Pulmonary artery endothelial cell (primary cell): ENCODE measurements at regions not wholly inside any gene's neighbourhood (a gene's known extent, or its start where the extent isn't known, plus 50 kb on each side); places are given as distances from the start of the nearest gene placed in this dataset.

Source experiments
- DNase-seq: peaks from one replicate; pipeline ENCODE4 v3.0.0-alpha.2; 2011; ENCODE audit warnings: low read depth, low spot score

GRCh38 chr10:111435871-111436270 is 359.0 kb downstream of the ADRA2A start:
- DNase-seq, result no peak

- no peak for DNase-seq
These were observed 362.4 kb downstream of the ADRA2A start for GRCh38 chr10:111439034-111439842.

GRCh38 chr10:111440501-111440900 is 363.7 kb downstream of the ADRA2A start:
- no peak for DNase-seq

DNA sequence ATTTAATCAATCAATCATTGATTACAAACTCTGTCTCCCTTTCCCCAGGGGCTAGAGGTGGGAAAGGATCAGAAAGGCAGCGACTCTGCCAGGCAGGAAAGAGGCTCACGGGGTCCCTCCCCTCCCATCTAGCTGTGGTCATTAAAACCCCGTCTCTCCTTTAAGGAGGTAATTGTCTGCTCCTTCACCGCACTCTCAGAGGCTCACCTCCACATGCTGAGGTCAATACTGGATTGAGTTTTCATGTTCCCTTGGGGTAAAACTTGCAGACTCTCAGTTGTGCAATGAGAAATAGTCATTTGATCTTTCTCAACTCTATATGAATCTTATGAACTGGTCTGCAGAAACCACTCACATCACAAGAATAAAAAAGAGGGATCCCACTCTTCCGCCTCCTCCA is 368.8 kb downstream of the ADRA2A start:
- no peak for DNase-seq

DNA sequence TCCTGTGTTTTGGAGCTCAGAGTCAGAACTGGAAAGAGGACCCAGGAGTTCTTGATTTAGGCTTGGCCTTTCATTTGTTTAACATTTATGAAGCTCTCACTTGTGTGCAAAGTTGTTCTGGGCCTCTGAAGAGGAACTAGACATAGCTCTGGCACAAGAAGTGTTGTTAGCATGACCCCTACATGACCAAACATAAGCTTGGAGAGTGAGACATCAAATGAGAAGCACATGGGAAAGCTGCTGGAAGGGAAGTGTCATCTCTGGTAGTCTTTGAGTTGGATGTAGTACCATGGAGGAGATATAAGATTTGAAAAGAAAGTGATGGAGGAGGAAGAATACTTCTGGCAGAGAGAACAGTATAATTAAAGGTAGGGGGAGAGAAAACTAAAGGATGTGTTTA is 370.1 kb downstream of the ADRA2A start:
- no peak for DNase-seq

- no peak for DNase-seq
These were observed 375.3 kb downstream of the ADRA2A start for GRCh38 chr10:111452153-111452552.

DNA sequence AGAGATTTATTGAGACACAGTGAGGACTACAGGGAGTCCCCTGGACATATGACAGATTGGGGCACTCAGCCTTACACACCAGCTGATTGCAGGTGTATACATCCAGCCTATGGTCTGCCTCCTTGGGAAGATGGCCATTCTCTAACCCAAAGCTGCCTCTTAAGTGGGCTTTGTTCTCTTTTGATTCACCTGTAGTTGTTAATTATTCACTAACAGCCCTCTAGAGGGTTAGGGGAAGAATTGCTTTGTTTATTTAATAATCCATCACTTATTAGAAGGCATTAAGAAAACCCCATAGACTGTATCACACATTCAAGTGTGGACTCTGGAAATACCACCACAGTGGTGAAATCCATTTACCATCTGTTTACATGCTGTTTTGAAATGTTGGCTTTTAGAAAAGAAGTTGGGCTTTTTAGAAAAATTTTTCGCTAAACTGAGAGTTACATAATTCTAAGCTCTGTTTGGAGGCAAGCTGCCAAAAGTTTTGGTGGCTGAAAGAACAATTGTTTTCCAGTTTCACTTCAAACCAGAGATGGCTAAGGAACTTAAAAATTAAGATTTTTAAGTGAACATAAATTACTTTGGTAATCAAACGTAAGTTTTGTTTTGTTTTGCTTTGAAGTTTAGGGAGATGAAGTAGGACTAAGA is 379.1 kb downstream of the ADRA2A start:
- DNase-seq, result no peak

DNA sequence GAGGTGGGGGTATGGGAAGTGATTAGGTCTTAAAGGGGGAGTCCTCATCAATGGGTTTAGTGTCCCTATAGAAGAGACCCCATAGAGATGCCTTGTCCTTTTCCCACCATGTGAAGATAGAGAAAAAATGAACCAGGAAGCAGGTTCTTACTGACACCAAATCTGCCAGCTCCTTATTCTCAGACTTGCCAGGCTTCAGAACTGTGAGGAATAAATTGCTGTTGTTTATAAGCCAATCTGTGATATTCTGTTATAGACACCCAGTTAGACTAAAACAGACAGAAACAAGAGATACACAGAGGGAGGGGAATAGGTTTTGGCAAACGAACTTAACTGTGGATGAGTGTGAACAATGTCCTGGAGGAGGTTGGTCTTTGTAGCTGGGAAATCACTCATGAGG is 381.4 kb downstream of the ADRA2A start:
- no peak for DNase-seq

DNA sequence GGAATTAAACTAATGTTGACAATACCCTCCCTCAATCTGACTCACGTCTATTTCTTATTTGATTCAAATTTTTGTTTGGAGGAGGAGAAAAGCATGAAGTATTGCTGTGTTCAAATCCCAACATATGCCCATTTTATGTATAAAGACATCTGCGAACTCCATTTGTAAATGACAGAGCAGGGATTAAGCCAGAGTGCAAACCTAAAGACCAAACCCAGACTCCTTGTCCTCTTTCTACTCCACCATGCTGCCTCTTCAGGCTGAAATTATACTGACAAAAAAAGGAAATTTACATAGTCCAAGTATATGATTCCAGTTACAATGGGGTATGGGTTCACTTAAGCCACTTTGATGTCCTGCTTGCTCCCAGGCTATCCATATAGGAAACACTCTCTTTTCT is 383.1 kb downstream of the ADRA2A start:
- DNase-seq, result no peak

- no peak for DNase-seq
These were observed 395.6 kb downstream of the ADRA2A start for GRCh38 chr10:111472445-111472844.

DNA sequence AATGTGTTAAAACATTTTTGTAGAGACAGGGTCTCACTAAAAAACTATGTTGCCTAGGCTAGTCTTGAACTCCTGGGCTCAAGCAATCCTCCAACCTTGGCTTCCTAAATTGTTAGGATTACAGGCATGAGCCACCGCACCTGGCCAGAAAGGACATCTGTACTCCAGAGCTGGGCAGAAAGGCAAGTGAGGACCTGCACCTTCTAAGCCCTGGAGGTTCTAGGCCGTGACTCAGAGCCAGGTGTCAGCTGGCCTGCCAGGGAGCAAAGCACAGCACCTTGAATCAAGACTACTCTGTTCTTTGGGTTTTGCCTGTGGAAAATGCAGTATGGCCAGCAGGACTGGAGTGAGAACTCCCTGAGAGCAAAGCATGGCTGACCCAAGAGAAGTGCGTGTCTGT is 396.5 kb downstream of the ADRA2A start:
- DNase-seq, result no peak

GRCh38 chr10:111474786-111475185 is 398.0 kb downstream of the ADRA2A start:
- DNase-seq, result no peak

DNA sequence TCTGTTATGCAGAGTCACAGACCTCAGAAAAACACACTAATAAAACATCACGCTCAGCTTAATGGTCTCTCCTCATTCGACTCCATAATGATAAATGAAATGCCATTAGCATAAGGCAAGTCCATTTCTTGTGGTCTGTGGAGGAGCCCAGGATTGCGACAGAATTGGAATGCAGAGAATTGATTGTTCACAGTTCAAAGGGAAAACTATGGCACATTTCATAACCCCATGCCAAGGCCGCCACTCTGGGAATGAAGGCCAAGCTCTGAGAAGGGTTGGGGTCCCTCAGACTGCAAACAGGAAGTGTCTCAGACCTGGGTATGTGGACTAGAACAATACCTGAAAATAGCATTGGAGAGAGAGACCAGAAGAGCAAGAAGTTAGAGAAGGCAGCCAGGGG is 398.9 kb downstream of the ADRA2A start:
- DNase-seq, result no peak

GRCh38 chr10:111478651-111479050 is 401.8 kb downstream of the ADRA2A start:
- no peak for DNase-seq

GRCh38 chr10:111479966-111480365 is 403.1 kb downstream of the ADRA2A start:
- DNase-seq, result no peak

DNA sequence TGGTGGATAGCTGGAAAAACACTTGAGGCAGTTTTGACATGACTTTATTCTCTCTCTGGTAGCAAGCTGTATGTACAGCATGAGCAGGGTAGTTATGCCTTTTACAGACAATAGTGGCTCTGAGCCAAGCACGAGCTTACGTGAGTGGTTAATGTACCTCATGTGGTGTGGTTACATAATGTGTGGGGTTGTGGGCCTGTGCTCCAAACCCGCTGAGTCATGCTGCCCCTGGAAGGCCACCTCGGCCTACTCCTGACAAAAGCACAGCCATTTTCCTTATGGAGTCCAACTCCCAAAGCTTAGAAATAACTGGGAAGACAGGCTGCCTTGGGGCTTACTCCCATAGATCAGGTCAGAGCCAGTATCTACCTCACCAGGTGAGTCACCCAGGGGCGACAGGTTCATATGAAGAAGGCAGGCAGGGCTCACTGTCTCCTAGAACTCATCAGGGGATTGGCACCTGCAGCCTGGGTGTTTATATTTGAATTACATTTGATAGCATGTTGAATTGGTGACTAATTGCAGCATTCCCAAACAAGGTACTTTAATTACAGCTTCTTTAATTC is 404.5 kb downstream of the ADRA2A start:
- no peak for DNase-seq

GRCh38 chr10:111481866-111482265 is 405.0 kb downstream of the ADRA2A start:
- DNase-seq, result no peak

- no peak for DNase-seq
These were observed 405.9 kb downstream of the ADRA2A start for GRCh38 chr10:111482621-111483216.

DNA sequence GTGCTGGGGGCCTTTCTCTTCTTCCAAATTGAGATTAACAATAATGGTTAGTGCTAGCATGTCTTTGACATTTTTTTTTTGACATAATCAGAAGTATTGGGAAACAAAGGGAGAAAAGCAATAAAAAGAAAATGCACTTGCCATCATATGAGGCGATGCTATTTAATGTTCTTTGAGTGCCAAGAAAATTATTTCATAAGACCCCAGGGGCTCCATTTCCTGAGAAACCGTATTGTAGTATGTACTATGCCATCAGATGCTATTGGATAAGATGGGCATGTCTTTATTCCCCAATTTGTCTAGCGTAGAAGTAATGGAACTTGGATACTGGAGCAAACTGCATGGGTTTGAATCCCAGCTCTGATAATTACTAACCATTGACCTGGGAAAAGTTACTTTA is 408.9 kb downstream of the ADRA2A start:
- no peak for DNase-seq

GRCh38 chr10:111486346-111486745 is 409.5 kb downstream of the ADRA2A start:
- DNase-seq, result no peak

GRCh38 chr10:111488668-111489067 is 411.8 kb downstream of the ADRA2A start:
- DNase-seq, result no peak

DNA sequence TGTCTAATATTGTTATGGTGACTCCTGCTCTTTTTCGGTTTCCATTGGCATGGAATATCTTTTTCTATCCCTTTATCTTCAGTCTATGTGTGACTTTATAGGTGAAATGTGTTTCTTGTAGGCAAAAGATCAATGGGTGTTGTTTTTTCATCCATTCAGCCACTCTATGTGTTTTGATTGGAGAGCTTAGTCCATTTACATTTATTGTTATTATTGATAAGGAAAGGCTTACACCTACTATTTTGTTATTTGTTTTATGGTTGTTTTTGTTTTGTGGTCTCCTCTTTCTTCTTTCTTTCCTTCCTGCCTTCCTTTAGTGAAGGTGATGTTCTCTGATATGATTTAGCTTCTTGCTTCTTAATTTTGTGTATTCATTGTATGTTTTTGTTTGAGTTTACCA is 414.3 kb downstream of the ADRA2A start:
- no peak for DNase-seq
